Skin of body (tissue), 1 donor: ENCODE measurements at regions not wholly inside any gene's neighbourhood (a gene's known extent, or its start where the extent isn't known, plus 50 kb on each side); places are given as distances from the start of the nearest gene placed in this dataset.

ENCODE experiments used
- DNase-seq: peaks from one replicate; lab custom pipeline; 2025; lab: John Stamatoyannopoulos, UW

GRCh38 chr19:30744741-30745475 lies 372.7 kb downstream of the ZNF536 start:
- DNase-seq, result no peak

- DNase-seq, result no peak
Observed at GRCh38 chr19:30743702-30744101, 371.5 kb downstream of the ZNF536 start.

- DNase-seq, result peak; percentile 14
Observed at GRCh38 chr19:30743011-30743410, 370.8 kb downstream of the ZNF536 start.

GRCh38 chr19:30742406-30742938 lies 370.3 kb downstream of the ZNF536 start:
- DNase-seq, result peak; percentile 14

- DNase-seq, result peak; percentile 7
Observed at GRCh38 chr19:30741566-30741965, 369.4 kb downstream of the ZNF536 start.

GRCh38 chr19:30739394-30739793 lies 367.2 kb downstream of the ZNF536 start:
- peak; percentile 28 for DNase-seq

GRCh38 chr19:30738047-30738446 lies 365.9 kb downstream of the ZNF536 start:
- no peak for DNase-seq

GRCh38 chr19:30734669-30735068 lies 362.5 kb downstream of the ZNF536 start:
- DNase-seq, result no peak

GRCh38 chr19:30733826-30734550 lies 361.8 kb downstream of the ZNF536 start:
- DNase-seq, result peak; percentile 12

- no peak for DNase-seq
Observed at GRCh38 chr19:30731591-30731990, 359.4 kb downstream of the ZNF536 start.

GRCh38 chr19:30729451-30729850 lies 357.3 kb downstream of the ZNF536 start:
- DNase-seq, result no peak

- no peak for DNase-seq
Observed at GRCh38 chr19:30722761-30723160, 350.6 kb downstream of the ZNF536 start.

- no peak for DNase-seq
Observed at GRCh38 chr19:30722186-30722585, 350.0 kb downstream of the ZNF536 start.

GRCh38 chr19:30719999-30720345 lies 347.8 kb downstream of the ZNF536 start:
- no peak for DNase-seq

- DNase-seq, result peak; percentile 16
Observed at GRCh38 chr19:30719189-30719998, 347.2 kb downstream of the ZNF536 start.

GRCh38 chr19:30718707-30719106 lies 346.5 kb downstream of the ZNF536 start:
- DNase-seq, result peak; percentile 10

GRCh38 chr19:30718014-30718413 lies 345.8 kb downstream of the ZNF536 start:
- DNase-seq, result no peak

GRCh38 chr19:30717381-30717780 lies 345.2 kb downstream of the ZNF536 start:
- DNase-seq, result no peak

GRCh38 chr19:30712431-30713337 lies 340.5 kb downstream of the ZNF536 start:
- DNase-seq, result no peak

- no peak for DNase-seq
Observed at GRCh38 chr19:30711826-30712225, 339.6 kb downstream of the ZNF536 start.

GRCh38 chr19:30711296-30711695 lies 339.1 kb downstream of the ZNF536 start:
- no peak for DNase-seq
